GM18907 (cell line): ENCODE measurements at regions not wholly inside any gene's neighbourhood (a gene's known extent, or its start where the extent isn't known, plus 50 kb on each side); places are given as distances from the start of the nearest gene placed in this dataset.

Experiments
- ATAC-seq: cut with Tn5 transposase; IDR thresholded peaks from one replicate; pipeline ENCODE4 v1.9.1; 2021; ENCODE audit warnings: mild to moderate bottlenecking, moderate library complexity; ENCODE audit not compliant: unreplicated experiment

DNA sequence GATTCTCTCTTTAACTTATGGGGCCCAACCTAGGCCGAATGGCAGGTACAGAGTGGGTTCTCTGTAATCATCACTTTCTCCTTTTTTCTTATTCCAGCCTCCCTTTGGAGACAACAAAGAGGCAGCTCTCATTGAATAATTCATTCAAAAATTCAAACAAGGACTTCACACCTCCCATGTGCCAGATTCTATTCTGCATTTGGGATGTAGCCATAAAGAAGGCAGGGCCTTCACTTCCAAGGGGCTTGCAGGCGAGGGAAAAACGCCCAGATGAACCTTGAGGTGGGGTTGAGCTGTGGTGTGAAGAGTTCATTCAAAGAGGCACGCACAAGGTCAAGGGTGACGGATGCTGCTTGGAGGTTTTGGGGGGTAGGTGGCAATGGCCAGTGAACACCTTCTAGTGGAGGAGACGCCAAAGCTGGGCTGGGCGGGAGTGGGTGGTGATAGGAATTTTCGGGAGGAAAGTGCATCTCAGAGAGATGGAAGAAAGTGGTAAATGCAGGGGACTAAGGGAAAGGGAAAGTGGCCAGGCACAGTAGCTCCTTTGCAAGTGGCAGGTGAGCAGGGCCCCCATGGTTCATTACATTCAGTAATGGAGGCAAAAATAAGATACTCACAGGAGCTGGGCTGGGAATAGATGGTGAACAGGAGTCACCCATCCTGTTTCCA lies 499.6 kb downstream of the MIAT start:
- ATAC-seq = no peak

DNA sequence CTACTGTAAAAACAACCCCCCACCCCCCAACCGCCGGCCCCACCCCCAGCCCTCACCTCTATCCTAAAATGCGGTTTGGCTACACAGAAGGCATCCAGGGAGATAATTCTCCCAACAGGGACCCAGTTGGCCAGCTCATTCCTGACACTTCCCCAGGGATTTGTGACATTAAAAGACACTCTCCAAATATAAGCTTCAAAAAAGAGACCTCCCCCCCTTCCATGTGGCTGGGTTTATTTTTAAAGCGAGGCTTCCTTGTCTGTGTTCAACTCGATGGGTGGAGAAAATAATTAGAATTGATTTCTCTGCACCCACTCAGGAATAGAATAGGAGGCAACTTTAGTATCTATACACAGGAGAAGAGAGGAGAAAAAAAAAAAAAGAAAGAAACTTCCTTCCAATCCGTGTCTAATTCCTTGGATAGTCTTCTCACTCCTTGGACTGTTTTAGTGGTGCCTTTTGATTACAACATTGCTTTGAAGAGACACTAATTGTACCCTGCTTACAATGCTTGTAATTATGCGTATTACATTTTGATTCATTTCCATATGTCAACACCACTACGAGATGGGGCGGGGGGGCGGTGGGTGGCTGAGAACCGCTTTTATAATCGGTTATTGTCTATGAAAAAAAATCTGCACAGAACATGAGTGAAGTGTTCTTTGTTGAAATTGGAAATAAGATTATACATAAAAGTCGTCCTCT lies 500.4 kb downstream of the MIAT start:
- no peak for ATAC-seq

DNA sequence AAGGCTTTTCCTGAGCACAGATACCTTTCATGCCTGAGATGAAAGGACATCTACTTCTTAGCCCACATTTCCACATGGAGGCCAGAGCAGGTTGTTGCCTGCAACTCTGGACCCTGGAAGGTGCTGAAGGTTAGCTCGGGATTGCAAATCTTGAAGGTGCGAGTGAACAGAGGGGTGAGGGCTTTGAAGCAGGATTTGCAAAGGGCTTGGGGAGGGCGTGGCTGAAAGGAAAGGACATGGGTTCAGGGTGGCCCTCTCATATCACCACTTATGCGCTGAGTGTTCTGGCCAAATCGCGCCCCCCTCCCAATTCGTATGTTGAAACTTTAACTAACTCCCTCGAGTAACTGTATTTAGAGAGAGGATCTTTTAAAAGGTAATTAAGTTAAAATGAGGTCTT lies 501.6 kb downstream of the MIAT start:
- ATAC-seq = no peak

DNA sequence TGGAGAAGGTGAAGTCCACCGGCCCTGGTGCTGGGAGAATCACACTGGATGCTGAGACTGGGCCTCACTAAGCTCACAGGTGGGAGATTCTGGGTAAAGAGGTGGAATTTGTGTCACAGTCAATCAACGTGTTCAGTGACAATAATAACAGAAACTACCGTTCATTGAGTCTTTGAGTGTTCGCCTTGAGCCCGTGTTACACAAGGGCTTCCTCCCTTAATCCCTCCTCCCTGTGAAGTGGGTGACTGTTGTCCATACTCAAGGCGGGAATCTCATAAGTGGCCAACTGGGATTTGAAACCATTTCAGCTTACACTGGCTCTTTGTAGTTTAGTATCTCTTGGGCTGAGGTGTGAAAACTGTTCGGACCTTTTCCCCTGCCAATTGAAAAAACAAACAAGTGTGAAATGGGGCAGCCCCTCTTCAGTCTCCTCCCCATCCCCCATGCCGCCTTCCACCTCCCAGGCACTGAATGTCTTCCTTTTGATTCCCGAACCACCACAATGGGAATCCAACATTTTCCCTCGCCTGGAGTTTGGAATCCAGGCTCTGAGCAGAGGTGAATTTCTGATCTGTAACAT lies 502.4 kb downstream of the MIAT start:
- no peak for ATAC-seq

DNA sequence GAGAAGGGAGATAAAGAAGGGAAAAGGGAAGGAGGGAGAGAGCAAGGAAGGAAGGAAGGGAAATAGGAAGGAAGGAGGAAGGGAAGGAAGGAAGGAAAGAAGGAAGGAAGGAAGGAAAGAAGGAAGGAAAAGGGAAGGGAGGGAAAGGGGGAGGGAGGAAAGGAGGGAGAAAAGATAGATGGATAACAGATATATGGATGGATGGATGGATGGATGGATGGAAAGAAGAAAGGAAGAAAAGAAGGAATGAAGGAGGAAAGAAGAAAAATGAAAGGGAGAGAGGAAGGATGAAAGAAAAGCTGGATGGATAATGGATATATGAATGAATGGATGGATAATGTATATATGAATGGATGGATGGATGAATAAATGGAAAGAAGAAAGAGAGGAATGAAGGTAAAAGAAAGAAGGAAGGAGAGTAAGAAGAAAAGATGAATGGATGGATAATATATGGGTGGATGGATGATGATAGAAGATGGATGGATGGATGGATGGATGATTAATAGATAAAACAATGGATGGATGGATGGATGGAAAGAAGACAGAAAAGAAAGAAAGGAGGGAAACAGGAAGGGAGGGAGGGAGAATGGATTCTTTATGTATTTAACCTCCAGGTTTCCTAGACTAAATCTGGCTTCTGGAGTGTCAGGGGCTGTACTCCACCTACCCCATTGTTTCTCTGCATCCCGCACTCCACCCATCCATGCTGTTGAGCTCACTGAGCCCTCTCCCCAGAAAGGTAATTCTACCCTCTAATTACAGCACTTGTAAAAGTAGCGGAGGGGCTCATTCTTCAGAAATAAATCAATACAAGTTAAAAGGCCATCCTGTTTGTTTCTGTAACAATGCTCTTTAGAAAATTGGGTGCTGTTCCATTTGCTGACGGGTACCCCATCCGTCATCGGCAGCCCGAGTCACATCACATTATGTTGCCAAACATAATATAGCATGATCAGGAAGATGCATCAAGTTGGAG lies 506.1 kb downstream of the MIAT start:
- no peak for ATAC-seq

DNA sequence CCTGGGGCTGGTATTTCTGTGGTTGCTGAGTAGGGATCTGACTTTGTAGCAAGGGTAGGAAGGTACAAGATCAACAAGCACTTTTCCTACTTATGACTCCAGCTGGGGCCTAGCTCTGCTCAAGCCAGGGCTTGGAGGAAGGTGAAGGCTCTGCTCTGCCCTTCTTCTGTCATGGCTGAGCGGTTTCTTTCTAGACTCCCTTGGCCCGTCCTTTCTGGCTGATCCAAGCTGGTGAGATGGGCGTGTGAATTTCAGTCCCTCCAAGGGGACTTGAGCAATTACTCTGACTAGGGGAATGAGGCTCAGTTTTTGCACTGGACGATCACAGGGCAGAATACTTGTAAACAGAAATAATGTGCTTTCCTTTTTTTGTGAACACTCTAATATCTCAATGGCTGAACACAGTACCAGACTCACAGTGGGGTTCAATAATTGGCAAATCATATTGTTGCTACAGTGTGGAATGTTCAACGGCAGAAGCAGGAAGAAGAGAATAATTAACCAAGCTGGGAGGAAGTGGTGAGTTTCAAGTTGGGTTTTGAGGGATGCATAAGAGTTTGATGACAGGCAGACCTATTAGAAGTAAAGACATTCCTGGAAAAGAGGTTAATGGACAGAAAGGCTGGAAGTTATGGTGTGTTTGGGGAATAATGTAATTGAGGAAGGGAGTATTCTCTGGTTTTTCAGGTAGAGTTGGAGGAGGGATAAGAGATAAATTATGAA lies 507.6 kb downstream of the MIAT start:
- no peak for ATAC-seq

DNA sequence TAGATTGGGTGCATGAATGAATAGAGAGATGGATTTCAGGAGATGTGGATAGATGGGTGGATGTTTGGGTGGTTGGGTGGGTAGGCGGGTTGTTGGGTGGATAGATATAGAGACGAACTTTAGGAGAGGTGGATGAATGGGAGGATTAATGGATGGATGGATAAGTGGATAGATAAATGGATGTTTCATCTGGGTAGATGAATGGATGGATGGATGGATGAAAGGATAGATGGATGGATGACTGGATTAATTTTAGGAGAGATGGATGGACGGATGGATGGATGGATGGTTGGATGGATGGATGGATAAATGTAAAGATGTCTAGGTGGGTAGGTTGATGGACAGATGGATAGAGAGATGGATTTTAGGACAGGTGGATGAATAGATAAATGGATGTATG lies 511.3 kb downstream of the MIAT start:
- no peak for ATAC-seq

DNA sequence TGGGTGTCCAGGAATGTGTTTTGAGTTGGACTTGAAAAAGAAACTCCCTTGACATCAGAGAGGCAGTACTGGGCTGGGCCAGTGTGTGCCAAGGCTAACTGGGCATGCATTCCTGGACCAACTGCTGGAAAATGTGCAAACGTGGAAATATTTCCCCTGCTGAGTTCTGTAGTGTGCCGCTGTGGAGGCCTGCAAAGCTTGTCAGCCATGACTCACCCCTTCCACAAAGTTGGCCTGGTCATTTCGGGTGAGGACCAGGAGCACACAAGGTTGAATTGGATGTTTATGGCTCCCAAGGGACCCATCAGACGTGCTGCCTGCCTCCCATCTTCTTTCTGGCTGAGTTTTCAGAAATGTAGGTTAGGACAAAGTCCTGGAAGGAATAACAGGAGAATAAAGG lies 513.1 kb downstream of the MIAT start:
- ATAC-seq = no peak

DNA sequence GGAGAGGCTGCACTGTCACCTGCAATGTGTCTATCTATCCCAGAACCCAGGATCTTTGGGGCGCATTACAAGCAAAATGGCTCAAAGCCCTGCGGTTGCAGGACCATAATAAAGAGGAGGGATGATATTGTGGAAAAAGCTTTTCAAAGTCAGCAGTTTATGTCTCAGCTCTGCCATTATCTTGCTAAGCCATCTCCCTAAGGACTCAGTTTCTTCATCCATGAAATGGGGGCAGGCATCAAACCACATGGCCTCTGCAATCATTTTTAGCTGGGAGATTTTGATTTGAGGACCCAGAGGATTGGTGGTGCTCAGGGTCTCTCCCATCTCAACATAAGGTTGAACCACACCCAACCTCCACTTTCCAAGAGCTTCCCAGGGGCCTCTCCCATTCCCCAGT lies 513.8 kb downstream of the MIAT start:
- ATAC-seq = no peak

DNA sequence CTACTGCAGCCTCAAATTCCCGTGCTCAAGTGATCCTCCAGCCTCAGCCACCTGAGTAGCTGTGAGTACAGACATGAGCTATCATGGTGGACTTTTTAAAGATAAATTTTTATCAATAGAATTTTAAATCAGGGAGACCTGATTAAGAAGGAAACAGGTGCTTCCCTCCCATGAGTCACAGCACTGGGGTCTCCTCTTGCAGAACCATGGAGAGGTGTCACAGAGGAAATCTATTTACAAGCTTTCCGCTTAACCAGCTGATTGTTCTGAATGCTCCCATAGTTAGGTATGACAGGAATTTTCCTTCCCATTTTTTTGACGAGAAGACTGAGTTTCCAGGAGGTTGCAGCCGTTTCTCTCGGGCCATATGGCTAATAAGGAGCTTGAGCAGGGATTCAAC lies 516.1 kb downstream of the MIAT start:
- no peak for ATAC-seq

DNA sequence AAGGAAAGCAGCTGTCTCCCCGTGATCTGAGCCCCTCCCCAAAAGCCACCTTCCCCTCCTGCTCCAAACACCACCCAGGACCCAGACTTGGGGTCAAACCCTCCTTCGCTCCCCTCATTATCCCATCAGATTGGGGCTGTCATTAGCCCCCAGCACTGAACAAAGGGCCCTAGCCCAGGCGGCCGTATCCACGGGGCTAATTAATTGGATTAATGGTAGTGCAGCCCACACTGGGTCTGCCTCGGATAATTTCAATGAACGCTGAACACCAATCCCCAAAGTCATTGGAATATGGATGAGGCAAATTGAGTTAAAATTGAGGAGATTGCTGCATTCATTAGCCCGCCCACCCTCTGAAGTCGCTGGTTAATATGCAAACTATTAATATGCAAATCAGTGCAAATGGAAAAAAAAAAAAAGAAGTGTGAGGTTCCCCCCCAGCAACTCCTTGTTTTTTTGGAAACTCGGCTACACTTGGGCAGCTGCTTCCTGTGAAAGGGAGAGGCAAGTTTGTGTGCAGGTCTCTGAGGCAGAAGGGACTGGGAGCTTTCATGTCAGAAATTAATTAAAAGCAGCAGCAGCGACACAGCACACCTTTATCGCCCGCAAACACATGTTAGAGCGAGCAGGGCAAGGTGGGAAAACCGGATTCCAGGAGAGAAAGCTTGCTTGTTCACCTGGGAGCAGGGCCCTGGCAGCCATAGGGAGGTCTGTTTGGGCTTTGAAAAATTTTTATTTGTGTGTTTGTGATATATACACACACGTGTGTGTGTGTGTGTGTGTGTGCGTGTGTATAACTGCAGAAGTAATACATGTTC lies 517.8 kb downstream of the MIAT start:
- ATAC-seq = no peak

DNA sequence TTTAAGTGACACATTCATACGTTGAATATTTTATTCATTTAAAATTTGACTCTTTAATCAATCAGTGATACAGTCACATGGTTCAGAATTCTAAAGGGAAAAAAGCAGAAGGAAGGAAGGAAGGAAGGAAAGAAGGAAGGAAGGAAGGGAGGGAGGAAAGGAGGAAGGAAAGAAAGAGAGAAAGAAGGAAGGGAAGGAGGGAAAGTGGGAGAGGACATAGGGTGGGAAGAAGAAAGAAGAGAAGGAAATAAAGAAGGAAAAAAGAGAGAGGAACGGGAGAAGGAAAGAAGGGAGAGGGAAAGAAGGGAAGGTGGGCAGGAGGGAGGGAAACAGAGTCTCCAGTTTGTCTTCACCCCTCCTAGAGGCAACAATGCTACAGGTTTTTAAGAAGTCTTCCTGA lies 518.6 kb downstream of the MIAT start:
- no peak for ATAC-seq

DNA sequence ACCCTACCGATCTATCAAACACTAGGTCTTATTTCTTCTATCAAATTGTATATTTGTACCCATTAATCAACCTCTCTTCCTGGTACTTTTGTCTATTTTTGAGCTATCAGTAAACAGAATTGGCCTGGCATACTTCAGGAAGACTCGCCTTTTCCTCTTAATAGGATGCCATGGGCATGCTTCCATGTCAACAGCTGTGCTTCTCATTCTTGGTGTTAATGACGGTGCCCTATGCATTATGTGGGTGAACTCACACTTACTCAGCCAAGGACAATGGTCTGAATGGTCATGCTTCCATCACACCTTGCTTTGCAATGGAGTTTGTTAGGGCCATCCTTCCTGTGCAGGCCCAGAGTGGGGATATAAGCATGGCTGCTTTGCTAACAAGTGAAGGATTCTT lies 521.8 kb downstream of the MIAT start:
- no peak for ATAC-seq

DNA sequence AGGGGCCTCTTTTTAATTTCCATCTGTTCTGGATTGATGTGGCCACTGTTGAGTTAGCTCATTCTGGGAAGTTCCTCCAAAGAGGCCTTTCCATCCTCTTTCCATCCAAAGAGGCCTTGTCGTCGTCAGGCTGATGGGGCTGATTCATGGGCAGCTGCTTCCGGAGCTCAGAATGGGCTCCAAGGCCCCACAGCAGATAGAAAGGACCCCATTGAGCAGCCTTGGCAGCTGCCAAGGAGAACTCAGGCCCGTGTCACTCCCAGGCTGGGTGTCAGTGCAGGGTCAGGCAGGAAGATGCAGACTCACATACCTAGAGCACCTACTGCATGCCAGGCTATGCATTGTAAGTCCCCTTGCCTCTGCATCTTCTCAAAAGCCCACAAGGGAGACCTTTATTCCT lies 524.1 kb downstream of the MIAT start:
- ATAC-seq = no peak

DNA sequence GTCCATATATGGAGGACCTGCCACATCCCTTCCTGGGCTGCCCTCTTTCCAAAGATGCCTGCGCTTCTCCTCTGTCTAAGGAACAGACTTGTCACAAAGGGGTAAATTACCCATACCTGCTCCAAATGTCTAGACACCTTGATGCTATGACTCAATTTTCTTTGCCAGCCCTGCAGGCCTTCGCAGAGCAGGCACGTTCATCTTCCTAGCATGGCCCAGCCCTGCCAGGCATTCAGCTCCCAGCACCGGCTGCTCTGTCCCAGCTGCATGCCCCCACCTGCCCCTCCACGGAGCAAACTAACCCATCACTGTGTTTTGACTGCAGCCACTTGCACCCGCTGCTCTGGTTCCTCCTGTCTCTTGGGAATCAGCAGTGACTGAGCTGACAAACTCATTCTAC lies 526.1 kb downstream of the MIAT start:
- ATAC-seq = no peak

DNA sequence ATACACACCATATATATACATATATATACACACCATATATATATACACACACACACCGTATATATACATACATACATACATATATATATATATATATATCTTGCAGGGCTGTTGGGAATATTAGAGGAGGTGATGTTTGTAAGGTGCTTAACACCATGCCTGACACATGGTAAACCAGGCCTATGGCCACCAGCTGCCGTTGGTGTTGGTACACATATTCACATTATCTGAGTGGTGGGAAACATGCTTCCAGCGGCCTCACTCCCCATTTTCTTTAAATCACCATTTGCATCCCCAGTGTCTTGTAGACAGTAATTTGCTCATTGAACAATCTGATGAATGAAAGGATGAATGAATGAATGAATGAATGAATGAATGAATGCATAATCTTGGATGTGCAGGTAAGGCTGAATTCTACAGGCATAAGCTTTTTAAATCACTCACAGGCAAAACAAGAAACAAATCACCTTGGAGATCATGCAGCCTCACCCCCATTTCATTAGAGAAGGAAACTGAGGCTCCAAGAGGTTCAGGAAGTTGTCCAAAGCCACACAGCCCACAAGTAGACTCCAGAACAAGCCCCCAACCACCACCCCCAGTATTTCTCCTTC lies 527.8 kb downstream of the MIAT start:
- ATAC-seq = no peak

DNA sequence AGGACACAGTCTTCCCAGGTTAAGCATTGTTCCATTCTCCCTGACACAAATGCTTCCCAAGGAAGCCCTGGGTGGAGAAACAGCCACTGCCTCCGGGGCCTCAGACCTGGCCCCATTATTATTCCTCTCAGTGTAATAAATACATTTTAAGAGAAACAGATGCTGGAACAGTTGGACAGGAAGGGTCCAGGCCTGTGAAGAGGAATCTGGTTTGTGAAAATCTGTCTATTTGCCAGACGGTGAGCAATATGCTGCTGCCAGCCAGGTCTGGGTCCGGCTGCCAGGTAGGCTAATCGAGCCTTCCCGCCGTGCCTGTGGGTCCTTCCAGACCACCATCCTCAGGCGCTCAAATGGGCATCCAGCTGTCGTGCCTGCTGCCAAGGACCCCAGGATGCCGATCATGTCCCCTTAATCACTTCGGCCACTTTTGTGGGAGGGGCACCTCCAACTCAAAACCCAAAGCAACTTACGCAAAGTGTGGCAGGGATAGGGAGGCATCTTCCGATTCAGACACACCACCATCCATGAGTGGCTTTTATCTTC lies 528.4 kb downstream of the MIAT start:
- ATAC-seq = no peak

DNA sequence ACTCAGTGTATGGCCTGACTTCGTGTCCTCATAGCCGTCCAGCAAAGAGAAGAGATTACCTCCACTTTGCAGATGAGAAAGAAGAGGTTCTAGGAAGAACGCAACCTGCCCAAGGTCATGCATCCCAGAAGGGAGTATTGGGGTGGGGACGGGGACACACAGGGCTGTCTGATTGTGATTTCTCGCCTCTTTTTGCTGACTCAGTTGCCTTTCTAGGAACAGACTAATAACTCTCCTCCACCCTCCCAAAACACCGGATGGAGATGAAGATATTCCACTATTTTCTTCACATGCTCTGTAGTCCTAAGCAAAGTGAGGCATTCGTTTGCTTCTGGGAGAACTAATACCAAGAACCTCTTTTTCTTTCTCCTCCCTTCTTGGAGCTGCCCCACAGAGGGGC lies 529.3 kb downstream of the MIAT start:
- no peak for ATAC-seq

DNA sequence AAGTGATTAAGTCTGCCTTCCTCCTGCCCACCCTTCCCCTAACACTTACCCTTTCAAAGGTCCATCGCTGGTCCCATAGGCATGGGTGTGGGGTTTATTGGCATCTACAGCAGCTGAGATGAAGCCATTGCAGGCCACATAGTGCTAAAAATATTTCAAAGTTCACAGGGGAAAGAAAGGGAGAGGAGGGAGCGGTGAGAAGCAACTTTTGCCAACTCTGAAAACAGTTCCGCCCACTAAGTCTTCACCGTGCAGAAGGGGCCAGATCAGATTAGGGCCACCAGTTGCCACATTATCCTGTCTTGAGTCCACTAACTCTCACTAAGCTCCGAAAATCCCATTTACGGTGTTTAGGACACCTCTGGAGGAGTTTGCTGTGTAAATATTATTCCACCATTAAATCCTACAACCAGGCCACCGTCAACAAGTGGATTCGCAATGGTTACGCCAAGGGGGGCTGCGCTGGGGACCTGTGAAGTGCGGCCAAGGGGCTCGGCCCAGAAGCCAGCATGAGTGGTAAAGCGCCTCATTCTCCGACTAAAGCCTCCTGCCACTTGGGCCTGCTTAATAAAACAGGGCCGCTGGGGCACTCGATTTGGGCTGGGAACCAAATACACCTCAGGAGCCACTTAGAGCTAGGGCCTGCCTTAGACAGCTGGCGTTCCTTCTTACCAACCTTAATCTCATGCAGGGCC lies 534.9 kb downstream of the MIAT start:
- no peak for ATAC-seq
